GM18873 (cell line): ENCODE measurements at regions not wholly inside any gene's neighbourhood (a gene's known extent, or its start where the extent isn't known, plus 50 kb on each side); places are given as distances from the start of the nearest gene placed in this dataset.

Source experiments
- ATAC-seq: cut with Tn5 transposase; IDR thresholded peaks from one replicate; pipeline ENCODE4 v1.9.1; 2021; ENCODE audit warnings: mild to moderate bottlenecking, moderate library complexity, moderate number of reproducible peaks; ENCODE audit not compliant: unreplicated experiment, low FRiP score

DNA sequence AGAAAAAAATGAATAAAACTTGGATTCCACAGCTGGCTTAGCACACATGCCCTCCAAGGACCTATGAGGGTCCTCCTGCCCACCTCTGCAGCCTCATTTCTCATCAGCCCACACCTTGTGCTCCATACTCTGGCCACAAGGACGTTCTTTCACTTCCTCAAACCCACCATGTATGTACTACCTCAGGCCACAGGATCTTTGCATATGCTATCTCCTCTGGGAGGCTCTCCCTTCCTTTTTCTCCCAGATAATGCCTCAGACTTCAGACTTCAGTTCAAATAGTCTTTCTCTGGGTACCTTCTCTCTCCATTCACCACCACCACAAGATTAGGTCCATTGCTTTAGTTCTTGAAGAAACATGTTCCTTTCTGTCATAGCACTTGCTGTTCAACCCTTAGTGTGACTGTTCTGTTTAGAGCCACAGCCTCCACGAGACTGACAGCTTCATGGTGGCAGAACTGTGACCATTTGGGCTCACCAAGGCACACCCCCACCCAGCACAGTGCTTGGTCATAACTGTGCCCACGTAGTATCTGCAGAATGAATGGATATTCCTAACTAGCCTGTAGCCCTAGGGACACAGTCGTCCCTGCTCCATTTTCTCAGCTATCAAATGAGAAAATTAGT lies 146.7 kb upstream of the LRFN2 start:
- ATAC-seq, result no peak

DNA sequence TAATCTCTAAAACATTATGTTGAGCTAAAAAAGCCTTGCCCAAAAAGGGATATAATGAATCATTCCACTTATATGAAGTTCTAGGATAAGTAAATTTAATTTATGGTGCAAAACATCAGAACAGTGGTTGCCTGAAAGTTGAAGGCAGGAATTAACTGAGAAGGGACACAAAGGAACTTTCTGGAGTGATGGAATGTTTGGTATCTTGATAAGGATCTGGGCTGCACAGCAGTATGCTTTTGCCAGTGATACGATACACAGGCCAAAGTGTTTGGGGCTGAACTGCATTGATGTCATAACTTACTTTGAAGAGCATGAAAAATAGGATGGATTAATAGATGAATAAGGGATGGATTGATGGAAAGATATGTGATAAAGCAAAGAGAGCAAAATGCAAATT lies 146.1 kb upstream of the LRFN2 start:
- no peak for ATAC-seq

DNA sequence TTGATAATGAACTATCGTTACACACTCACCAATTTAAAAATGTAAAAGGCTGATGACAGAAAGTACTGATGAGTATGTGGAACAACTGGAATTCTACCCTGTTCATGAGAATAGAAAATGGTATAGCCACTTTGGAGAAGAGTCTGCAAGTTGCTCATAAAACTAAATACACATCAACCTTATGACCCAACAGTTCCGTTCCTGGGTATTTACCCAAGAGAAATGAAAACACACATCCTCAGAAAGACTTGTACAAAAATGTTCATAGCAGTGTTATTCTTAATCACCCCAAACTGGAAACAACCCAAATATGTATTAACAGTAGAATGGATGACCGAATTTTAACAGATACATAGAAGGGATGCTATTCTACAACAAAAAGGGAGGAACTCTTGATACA lies 145.7 kb upstream of the LRFN2 start:
- ATAC-seq, result no peak

DNA sequence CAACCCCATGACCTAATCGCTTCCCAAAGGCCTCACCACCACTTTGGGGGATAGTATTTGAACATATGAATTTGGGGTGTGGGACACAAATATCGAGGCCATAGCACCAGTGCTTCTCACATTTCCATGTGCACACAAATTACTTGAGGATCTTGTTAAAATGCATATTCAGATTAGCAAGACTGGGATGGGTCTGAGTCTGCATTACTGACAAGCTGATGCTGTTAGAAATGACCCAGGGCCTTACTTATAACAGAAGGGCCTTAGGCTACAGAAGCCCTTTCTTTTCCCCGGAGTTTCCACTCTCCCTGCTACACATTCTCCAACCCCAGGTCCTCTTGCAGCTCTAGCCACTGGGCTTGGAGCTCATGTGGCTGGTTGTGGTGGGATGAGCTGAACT lies 141.5 kb upstream of the LRFN2 start:
- no peak for ATAC-seq

DNA sequence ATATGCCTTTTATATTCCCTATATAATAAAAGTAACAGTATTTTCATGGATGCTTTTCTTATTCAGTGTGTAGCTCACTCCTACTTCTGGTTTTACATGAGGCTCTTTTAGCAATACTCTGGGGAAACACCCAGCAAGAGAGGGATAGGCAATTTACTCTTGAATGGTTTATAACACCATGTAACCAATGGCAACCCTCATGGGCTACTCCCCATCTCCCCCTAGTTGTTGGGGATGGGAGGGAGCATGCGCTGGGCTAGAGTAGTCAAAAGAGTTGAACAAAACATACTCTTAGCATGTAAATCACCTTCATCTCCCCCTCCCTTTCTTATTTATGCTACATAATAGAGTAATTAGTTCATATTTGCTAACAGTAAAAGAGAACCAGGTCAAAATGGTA lies 140.1 kb upstream of the LRFN2 start:
- ATAC-seq, result no peak

DNA sequence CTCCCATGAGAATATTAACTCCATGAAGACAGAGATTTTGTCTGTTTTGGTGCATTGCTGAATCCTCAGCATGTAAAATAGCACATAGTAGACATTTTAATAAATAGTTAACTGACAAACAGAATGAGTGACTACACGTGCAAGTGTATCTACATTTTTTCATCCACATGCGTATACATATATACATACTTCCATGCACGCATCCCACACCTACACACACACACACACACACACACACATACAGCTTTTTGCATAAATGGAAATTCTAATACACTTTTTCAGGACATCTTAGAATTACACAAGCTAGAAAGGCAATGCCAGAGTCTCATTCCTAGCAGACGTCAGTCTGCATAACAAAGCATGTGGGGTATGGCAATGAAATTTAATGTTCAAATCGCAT lies 139.7 kb upstream of the LRFN2 start:
- ATAC-seq, result no peak

DNA sequence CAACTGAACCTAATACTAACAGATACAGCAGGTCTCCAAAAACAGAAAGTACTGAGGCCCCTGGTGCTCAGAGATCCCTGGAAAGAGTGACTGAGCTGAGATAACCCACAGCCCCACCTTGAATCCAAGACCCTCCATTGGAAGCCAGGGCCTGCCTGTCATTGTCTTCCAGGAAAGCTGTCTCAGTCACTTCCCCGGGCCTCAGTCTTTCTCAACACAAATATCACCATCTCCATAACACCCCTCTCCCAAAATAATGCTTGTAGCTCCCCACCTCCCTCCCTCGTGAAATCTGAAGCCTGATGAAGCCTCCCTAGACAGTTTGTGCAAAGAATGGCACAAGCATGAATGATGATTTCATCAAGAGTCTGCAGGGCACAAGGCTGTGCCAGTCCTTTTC lies 138.2 kb upstream of the LRFN2 start:
- ATAC-seq, result no peak

DNA sequence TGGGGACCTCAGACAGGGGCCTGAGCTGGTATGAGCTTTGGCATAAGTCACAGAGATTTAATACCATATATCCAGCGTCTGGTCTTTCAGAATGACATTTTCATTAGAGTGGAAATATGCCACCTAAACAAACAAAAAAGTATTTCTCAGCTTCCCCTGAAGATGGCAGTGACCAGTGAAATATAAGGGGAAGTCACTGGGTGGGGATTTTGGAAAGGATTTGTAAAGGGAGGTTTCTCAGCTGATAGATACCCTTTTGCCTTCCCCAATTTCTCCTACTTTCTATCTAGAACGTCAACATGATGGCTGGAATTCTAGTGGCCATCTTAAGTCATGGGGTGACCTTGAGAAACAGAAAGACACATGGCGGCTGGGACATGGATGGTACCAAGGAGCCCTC lies 137.7 kb upstream of the LRFN2 start:
- no peak for ATAC-seq

DNA sequence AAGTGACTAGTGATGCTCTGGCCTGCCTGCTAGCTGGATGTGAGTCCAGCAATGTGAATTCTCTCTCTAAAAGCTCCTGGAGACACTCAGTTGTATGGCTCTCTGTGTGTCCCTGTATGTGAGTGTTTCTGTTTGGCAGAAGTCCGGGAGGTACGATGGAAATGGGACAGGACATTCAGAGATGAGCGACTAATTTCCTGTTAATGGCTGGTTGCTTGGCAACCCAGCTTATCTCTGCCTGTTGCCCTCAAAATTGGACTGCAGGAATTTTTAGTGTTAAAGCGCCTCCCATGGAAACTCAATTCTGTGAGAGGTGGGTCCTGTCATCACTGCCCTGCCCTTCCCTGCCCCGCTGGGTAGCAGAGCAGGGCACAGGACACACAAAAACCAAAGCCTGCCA lies 136.8 kb upstream of the LRFN2 start:
- no peak for ATAC-seq

DNA sequence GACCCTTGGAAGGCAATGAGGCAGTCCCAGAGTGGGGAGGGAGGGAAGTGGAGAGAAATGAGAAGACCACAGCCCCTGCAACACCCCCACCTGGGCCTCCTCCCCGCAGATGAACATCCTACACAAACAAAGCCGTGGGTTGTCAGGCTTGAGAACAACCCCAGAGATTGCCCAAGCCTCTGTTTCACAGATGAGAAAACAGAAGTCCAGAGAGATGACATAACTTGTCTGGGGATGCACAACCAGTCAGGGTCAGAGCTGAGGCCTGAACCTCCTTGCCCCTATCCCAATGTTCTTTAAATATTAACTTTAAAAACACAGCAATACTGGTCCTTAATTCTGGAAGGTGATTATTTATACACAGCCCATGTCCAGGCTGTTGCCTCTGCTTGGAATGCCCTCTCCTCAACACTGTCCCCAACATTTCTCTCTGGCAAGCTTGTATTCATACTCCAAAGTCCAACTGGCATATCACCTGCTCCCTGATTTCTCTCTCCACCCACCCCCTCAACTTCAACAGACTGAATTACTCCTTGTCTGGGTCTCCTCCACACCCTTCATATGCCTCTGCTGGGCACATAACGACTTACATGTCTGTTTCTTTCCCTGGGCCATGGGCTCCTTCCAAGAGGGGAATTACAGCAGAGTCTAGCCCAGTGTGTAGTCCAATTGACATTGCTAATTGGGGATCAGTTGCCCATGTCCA lies 135.5 kb upstream of the LRFN2 start:
- ATAC-seq, result no peak

DNA sequence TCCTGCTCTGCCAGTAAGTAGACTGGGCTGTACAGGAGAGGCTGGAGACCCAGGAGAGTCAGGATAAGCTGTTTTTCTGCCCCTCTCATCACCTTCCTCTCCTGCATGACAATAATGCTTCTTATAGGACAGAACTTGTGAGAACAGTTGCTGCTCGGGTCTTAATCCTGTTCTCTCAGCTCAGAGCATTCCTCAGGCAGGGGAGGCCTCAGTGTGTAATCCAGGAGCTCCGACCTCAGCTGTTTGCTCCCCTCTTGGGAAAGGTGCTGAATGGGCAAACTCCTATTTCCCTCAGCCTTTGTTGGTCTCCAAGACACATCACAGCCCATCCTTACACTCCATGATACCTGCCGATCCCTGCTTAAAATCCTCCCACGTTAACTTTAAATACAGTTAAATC lies 134.9 kb upstream of the LRFN2 start:
- ATAC-seq, result no peak

DNA sequence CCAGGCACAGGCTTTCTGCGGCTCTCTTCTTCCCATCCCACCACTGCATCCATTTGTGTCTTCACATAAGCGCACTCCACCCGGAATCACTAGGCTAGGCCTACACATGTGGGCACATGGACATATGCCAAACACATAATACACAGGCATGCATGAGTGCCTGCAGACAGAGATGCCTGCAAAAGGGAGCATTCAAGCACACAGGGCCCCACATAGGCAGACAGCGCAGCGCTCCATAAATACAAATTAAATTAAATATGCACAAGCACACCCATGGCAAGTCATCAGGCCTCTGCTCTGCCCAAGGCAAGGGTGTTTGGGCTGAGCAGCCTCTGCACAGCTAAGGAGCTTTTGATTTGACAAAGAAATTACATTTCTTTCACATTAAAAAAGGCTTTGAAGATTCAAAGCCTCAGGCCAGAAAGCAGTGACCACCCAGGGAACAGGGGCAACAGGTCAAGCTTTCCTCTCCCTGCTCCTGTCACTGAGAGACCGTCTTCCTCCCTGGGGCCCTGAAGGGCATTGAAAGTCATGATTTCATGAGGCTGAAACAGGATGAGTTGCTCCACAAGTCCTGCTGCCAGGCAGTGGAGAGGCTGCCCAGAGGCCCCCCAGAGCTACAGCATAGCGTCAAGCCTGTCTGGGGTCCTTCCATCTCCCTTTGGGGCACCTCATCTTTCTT lies 134.2 kb upstream of the LRFN2 start:
- no peak for ATAC-seq

DNA sequence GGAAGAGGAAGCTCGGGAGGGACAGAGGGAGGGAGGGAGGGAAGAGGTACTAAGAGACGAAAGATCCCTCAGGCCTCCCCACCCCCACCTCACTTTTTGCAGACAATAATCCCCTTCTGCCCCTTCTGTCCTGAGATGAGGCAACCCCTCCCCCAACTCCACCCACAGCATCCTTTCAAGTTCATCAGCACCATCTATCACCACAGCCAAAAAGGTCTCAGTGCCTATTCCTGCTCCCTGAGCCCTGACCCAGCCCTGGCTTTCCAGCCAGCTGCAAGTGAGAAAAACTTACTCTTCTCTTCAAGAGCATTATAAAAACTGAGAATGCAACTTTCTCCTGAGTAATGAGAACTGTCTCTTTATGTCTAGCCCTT lies 133.2 kb upstream of the LRFN2 start:
- no peak for ATAC-seq

DNA sequence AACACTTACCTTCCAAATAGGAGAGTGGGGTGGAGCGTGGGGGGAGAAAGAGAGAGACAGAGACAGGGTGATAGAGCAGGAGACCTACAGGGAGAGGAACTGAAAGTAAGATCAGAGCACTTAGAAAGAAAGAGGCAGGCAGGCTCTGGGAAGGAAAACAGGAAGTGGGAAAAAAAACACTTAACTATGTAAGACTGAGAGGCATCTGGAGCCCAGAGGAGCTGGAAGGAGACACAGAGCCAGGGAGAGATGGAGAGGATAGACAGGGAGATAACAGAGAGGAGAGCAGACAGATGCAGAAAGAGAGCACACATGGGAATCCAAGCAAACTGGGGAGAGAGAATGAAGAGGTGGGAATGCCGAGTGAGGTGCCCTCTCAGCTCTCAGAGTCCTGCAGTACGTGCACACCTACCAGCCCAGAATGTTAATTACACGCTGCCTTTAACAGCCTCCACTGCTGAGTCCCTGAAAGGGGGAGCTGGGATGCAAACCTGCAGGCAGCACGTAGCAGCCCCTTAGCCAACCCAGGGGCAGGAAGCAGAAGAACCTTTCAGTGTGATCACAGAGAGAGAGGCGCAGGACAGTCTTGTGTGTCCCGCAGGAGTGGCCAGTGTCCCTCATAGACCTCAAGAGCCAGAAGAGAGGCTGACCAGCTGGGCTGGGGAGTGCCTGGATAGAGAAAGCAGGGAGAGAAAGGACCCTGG lies 132.7 kb upstream of the LRFN2 start:
- no peak for ATAC-seq

DNA sequence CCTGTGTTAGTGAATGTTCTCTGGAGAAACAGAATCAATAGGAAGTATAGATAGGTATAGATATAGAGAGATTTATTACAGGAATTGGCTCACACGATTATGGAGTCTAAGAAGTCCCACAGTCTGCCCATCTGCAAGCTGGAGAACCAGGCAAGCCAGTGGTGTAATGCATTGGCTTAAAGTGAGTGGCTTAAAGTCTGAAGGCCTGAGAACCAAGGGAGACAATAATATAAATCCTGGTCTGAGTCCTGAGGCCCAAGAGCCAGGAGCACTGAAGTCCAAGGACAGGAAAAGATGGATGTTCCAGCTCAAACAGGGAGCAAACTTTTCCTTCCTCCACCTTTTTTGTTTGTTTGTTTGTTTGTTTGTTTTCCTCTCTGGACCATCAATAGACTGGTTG lies 131.2 kb upstream of the LRFN2 start:
- no peak for ATAC-seq

DNA sequence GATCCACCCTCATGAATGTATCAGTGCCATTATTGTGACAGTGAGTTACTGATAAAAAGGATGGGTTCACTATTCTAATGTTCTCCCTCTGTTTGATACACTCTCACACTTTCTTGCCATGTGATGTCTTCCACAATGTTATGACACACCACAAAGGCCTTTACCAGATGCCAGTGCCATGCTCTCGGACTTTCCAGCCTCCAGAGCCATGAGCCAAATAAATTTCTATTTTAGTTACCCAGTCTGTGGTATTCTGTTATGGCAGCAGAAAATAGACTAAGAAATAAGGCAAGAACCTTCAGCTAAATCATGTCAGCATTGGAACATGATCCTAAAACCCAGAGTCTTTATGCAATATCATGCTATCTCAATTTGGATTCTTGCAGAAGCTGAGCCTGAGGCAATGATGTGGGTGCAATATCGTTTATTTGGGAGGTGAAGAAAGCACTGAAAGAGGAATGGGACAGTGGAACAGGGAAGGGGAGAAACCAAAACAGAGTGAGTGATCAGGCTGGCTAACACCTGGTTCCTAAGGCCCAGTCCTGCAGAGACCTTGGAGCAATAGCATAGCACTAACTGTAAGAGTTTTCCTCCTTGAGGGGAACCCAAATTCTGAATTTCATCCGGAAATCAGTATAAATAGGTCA lies 130.4 kb upstream of the LRFN2 start:
- ATAC-seq, result no peak

DNA sequence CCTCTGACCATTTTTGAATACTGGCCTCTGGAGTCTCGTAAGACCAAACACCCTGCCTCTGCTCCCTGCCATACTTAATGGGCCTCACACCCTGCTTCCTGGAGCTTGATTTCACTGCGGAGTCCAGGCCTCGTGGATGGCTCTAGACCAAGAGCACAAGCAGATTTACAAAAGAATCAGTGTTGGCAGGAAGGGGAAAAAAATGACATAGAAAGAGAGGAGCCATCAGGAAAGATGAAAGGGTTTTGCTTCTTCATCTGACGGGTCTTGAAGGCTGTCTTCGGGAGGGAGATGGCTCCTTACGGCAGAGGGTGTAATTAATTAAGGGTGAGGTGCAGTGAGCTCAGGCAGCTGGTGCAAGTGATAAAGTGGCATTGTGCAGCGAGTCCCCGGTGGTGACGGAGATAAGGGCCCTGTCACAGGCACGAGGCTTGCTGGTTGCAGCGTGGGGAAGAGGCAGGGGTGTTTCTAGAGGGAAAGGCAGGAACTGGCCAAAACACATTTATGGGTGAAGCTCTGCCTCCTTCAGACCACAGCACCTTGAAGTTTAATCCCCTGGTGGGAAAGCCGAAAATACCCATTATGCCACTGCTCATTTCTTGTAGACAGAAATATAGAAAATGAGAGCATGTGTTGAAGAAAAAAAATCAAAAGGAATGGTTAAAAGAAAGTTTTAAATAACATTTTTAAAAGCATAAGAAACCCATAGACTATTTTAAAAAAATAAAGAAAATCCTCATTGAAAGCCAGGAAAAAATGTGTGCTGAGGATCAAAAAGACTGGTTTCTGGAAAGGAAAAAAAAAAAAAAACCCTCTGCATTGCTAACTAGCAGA lies 128.6 kb upstream of the LRFN2 start:
- ATAC-seq, result no peak

DNA sequence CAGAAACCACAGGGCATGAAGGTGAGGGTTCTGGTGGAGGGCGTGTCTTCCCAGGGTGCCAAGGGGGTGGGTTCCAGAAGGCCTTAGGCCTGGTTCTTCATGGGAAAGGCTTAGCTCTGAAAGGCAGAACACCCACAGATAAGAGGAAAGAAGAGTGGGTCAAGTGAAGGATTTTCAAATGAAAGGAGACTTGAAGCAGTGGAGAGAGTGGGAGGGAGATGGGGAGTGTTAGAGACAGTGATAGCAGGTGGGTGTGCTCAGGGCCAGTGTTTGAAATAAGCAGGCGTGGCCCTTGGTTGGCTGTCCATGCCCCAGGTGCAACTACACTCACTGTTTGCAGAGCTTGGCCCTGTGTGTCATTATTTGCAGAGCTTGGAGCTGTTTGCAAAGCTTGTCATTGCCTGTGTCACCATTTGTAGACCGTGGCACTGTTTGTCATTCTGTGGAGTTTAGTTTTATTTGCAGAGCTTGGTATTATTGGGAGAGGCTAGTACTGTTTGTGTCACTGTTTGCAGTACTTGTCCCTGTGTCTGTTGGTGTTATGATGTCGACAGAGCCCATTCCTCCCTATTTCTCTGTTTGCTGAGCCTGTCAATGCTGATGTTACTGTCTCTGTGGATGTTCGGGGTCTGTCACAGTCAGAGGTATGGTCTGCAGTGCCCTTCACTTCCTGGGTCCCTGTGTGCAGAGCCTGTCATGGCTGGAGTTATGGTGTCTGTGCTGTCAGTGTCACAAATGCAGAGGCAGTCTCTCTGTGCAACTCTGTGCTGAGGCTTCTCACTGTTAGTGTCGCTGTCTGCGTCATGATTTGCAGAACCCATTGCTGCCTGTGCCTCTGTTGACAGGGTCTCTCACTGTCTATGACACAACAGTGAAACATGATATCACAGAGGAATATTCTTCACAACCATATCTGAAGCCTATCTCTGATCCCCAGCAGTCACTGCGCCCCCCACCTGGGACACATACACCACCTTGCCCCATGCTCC lies 127.7 kb upstream of the LRFN2 start:
- no peak for ATAC-seq

DNA sequence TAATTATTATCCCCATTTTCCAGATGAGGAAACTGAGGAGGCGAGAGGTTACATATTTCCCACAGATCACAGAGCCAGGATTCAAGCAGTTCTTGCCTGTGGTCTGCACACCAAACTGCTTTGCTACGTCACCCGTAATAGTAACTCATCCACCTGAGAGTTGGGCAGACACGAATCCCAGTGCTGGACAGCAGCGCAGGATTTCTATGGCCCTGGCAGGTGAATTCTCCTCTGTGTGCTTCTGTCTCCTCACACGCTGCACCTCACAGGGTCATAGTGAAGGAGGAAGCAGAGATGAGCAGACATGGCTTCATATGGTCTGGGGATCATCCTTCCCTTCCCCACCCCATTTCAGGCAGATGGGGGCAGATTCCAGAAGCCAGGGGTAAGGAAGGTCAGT lies 127.0 kb upstream of the LRFN2 start:
- no peak for ATAC-seq
